ENCODE measurements at regions not wholly inside any gene's neighbourhood (a gene's known extent, or its start where the extent isn't known, plus 50 kb on each side); places are given as distances from the start of the nearest gene placed in this dataset.
"Not testable (repeated sequence)": the region's sequence is repeated elsewhere in the genome, so short reads cannot be mapped to it uniquely, and the experiment has no call there.

DNA sequence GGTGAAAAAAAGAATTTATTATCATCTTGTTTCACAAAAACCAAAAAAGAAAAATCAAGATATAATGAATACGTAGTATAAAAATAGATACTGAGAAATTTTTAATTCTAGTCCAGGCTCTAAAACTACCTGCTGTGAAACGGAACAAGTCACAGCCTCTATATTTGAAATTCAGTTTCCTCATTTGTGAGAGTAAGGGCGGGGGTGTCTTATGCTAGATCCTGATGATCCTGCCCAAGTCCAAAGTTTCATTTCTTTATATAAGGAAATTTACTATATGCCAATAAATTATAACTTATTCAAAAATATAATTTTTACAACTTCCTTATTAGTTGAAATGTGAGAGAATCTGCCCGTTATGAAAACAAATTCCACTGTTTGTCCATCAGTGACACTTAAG lies 385.7 kb downstream of the CGGBP1 start:
- H3K4me1 ChIP-seq (ENCODE audit: low read length): peaks cover 11% of the 10 kb centered on the region
- H4K20me1 ChIP-seq (ENCODE audit: insufficient read depth, low read length): peaks cover 49% of the 10 kb centered on the region
- H2AFZ ChIP-seq (ENCODE audit: low read depth, low read length): no peak overlapping the region
- peaks cover 85% of the 10 kb centered on the region for H3K27me3 ChIP-seq (ENCODE audit: low read depth, low read length)
- H3K9me3 ChIP-seq (ENCODE audit: insufficient read depth, low read length): no peaks in the 10 kb centered on the region
- no peak overlapping the region for H3K4me3 ChIP-seq (ENCODE audit: low read length)
- no peak overlapping the region for H3K27ac ChIP-seq (ENCODE audit: low read length)
- no peak overlapping the region for H3K4me2 ChIP-seq (ENCODE audit: low read length)
- TF ChIP-seq, protein P1, sequence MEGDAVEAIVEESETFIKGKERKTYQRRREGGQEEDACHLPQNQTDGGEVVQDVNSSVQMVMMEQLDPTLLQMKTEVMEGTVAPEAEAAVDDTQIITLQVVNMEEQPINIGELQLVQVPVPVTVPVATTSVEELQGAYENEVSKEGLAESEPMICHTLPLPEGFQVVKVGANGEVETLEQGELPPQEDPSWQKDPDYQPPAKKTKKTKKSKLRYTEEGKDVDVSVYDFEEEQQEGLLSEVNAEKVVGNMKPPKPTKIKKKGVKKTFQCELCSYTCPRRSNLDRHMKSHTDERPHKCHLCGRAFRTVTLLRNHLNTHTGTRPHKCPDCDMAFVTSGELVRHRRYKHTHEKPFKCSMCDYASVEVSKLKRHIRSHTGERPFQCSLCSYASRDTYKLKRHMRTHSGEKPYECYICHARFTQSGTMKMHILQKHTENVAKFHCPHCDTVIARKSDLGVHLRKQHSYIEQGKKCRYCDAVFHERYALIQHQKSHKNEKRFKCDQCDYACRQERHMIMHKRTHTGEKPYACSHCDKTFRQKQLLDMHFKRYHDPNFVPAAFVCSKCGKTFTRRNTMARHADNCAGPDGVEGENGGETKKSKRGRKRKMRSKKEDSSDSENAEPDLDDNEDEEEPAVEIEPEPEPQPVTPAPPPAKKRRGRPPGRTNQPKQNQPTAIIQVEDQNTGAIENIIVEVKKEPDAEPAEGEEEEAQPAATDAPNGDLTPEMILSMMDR (IDR thresholded peaks at IDR 0.05; ENCODE audit: low read depth, low read length): no peak
- TF ChIP-seq EZH2phosphoT487 (IDR thresholded peaks at IDR 0.05; ENCODE audit: low read depth): no peak
- H3K79me2 ChIP-seq (ENCODE audit: low read length): no peaks in the 10 kb centered on the region
- no peak overlapping the region for H3K9ac ChIP-seq (ENCODE audit: low read length)
- no peaks in the 10 kb centered on the region for H3K36me3 ChIP-seq (replicated peaks; ENCODE audit: low read depth, low read length)

DNA sequence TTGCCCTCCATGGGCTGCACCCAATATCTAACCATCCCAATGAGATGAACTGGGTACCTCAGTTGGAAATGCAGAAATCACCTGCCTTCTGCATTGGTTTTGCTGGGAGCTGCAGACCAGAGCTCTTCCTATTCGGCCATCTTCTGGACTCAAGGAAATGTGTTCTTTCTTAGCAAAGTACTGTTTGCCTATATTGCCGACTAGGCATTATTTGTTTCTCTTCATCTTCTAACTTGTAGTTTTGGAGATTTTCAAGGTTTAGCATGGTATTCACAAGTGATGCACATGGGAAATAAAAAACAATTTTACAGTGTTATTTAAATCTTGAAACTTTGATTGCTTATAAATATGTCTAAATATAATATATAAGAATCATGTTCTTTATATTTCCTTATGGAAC lies 377.8 kb upstream of the POU1F1 start:
- H3K27me3 ChIP-seq (ENCODE audit: low read depth, low read length): peaks cover 16% of the 10 kb centered on the region; the same call in 1 of the 2 replicates
- H3K4me3 ChIP-seq (ENCODE audit: low read length): no peak overlapping the region

GRCh38 chr3:87653138-87653537 lies 376.8 kb upstream of the POU1F1 start:
- H3K9me3 ChIP-seq (ENCODE audit: insufficient read depth, low read length); H2AFZ ChIP-seq (ENCODE audit: low read depth, low read length); H3K27ac ChIP-seq (ENCODE audit: low read length); H3K9ac ChIP-seq (ENCODE audit: low read length); H3K4me1 ChIP-seq (ENCODE audit: low read length); H3K4me3 ChIP-seq (ENCODE audit: low read length); H3K4me2 ChIP-seq (ENCODE audit: low read length); H3K27me3 ChIP-seq (ENCODE audit: low read depth, low read length); H4K20me1 ChIP-seq (ENCODE audit: insufficient read depth, low read length); H3K36me3 ChIP-seq (replicated peaks; ENCODE audit: low read depth, low read length); H3K79me2 ChIP-seq (ENCODE audit: low read length): not testable (repeated sequence)

More for the DNA sequence above, 377.8 kb upstream of the POU1F1 start:
- Histone ChIP-seq H3K79me2 (ENCODE audit: low read length) (no peaks in the 10 kb centered on the region), H3K27ac (ENCODE audit: low read length) (no peak overlapping the region), H4K20me1 (ENCODE audit: insufficient read depth, low read length) (no peaks in the 10 kb centered on the region), H3K4me1 (ENCODE audit: low read length) (no peaks in the 10 kb centered on the region), H3K36me3 (replicated peaks; ENCODE audit: low read depth, low read length) (no peaks in the 10 kb centered on the region), H3K4me2 (ENCODE audit: low read length) (no peak overlapping the region), H3K9me3 (ENCODE audit: insufficient read depth, low read length) (no peaks in the 10 kb centered on the region), H2AFZ (ENCODE audit: low read depth, low read length) (no peak overlapping the region), H3K9ac (ENCODE audit: low read length) (no peak overlapping the region)
- TF ChIP-seq, protein P1 (IDR thresholded peaks at IDR 0.05; ENCODE audit: low read depth, low read length): no peak
- TF ChIP-seq EZH2phosphoT487 (IDR thresholded peaks at IDR 0.05; ENCODE audit: low read depth): no peak

GRCh38 chr3:87634426-87634825 lies 358.0 kb upstream of the POU1F1 start:
- H3K9ac ChIP-seq (ENCODE audit: low read length): no peak overlapping the region
- no peaks in the 10 kb centered on the region for H3K9me3 ChIP-seq (ENCODE audit: insufficient read depth, low read length)
- no peaks in the 10 kb centered on the region for H3K79me2 ChIP-seq (ENCODE audit: low read length)
- TF ChIP-seq EZH2phosphoT487 (IDR thresholded peaks at IDR 0.05; ENCODE audit: low read depth): no peak
- TF ChIP-seq, protein P1 (IDR thresholded peaks at IDR 0.05; ENCODE audit: low read depth, low read length): no peak
- H4K20me1 ChIP-seq (ENCODE audit: insufficient read depth, low read length): no peaks in the 10 kb centered on the region
- H3K4me1 ChIP-seq (ENCODE audit: low read length): no peaks in the 10 kb centered on the region
- H3K36me3 ChIP-seq (replicated peaks; ENCODE audit: low read depth, low read length): no peaks in the 10 kb centered on the region
- no peak overlapping the region for H3K4me2 ChIP-seq (ENCODE audit: low read length)
- H3K4me3 ChIP-seq (ENCODE audit: low read length): no peak overlapping the region
- 0 out of 2 replicates have a peak, but pooled peaks cover 5% of the 10 kb centered on the region for H3K27me3 ChIP-seq (ENCODE audit: low read depth, low read length)
- no peak overlapping the region for H3K27ac ChIP-seq (ENCODE audit: low read length)
- no peak overlapping the region for H2AFZ ChIP-seq (ENCODE audit: low read depth, low read length)

- H3K36me3 ChIP-seq (replicated peaks; ENCODE audit: low read depth, low read length): no peaks in the 10 kb centered on the region
- no peaks in the 10 kb centered on the region for H3K79me2 ChIP-seq (ENCODE audit: low read length)
- H3K4me1 ChIP-seq (ENCODE audit: low read length): no peaks in the 10 kb centered on the region
- no peak overlapping the region for H3K27ac ChIP-seq (ENCODE audit: low read length)
- no peaks in the 10 kb centered on the region for H4K20me1 ChIP-seq (ENCODE audit: insufficient read depth, low read length)
- H3K9ac ChIP-seq (ENCODE audit: low read length): no peak overlapping the region
- H3K4me3 ChIP-seq (ENCODE audit: low read length): no peak overlapping the region
- H3K4me2 ChIP-seq (ENCODE audit: low read length): no peak overlapping the region
- no peak overlapping the region for H2AFZ ChIP-seq (ENCODE audit: low read depth, low read length)
- TF ChIP-seq, protein P1 (IDR thresholded peaks at IDR 0.05; ENCODE audit: low read depth, low read length): no peak
- no peak for TF ChIP-seq EZH2phosphoT487 (IDR thresholded peaks at IDR 0.05; ENCODE audit: low read depth)
- H3K27me3 ChIP-seq (ENCODE audit: low read depth, low read length): no peaks in the 10 kb centered on the region
- H3K9me3 ChIP-seq (ENCODE audit: insufficient read depth, low read length): 0 out of 2 replicates have a peak, but pooled peaks cover 2% of the 10 kb centered on the region
Measured at GRCh38 chr3:87627316-87627715, 350.9 kb upstream of the POU1F1 start.

All from OCI-LY3 (cell line).